Right ventricle myocardium inferior (tissue), 1 donor: ENCODE measurements at regions not wholly inside any gene's neighbourhood (a gene's known extent, or its start where the extent isn't known, plus 50 kb on each side); places are given as distances from the start of the nearest gene placed in this dataset.
"Not testable (repeated sequence)": the region's sequence is repeated elsewhere in the genome, so short reads cannot be mapped to it uniquely, and the experiment has no call there.

Experiments used
- ATAC-seq: fragments of 200-7000 bp; cut with Tn5 transposase; one replicate; pipeline ENCODE4 v1.9.1; 2020; ENCODE audit warnings: mild to moderate bottlenecking, moderate library complexity
- DNase-seq: peaks from one replicate; pipeline ENCODE4 v3.0.0; 2021; ENCODE audit errors: missing footprints
- intact Hi-C: fragments of 100-400 bp; cut with DNase I; formaldehyde crosslinking; loops from one replicate; pipeline ENCODE4 v1.11.0; 2022
- donor health status: DM: no; HTN: yes; CAD: no; lungs with severe emphysema.

GRCh38 chr20:48026981-48027592, 241.8 kb upstream of the SULF2 start:
- intact Hi-C loops, result no loop called here
- no peak for DNase-seq
- ATAC-seq, result no peak

GRCh38 chr20:48025661-48026060, 240.4 kb upstream of the SULF2 start:
- ATAC-seq (no peak), DNase-seq (no peak)
- intact Hi-C loops, result no loop called here

GRCh38 chr20:48025051-48025515, 239.8 kb upstream of the SULF2 start:
- DNase-seq, result no peak
- ATAC-seq, result no peak
- intact Hi-C loops, result no loop called here

- ATAC-seq, result no peak
- DNase-seq, result no peak
- intact Hi-C loops, result no loop called here
Measured at GRCh38 chr20:48024539-48024938, 239.3 kb upstream of the SULF2 start.

GRCh38 chr20:48020696-48021095, 235.4 kb upstream of the SULF2 start:
- ATAC-seq, DNase-seq, intact Hi-C loops: not testable (repeated sequence)

GRCh38 chr20:48019940-48020339, 234.7 kb upstream of the SULF2 start:
- no peak for DNase-seq
- intact Hi-C loops, result no loop called here
- no peak for ATAC-seq

GRCh38 chr20:48019496-48019895, 234.2 kb upstream of the SULF2 start:
- DNase-seq (no peak), ATAC-seq (no peak)
- intact Hi-C loops, result no loop called here

GRCh38 chr20:48018851-48019250, 233.6 kb upstream of the SULF2 start:
- intact Hi-C loops, ATAC-seq, DNase-seq: not testable (repeated sequence)

GRCh38 chr20:48017992-48018391, 232.7 kb upstream of the SULF2 start:
- ATAC-seq (no peak), DNase-seq (no peak)
- intact Hi-C loops, result no loop called here

GRCh38 chr20:48017509-48017908, 232.2 kb upstream of the SULF2 start:
- DNase-seq, result no peak
- intact Hi-C loops, result no loop called here
- ATAC-seq, result no peak

GRCh38 chr20:48015943-48016723, 230.9 kb upstream of the SULF2 start:
- ATAC-seq (no peak), DNase-seq (no peak)
- intact Hi-C loops, result no loop called here

GRCh38 chr20:48015141-48015910, 230.0 kb upstream of the SULF2 start:
- DNase-seq (no peak), ATAC-seq (no peak)
- intact Hi-C loops, result no loop called here

GRCh38 chr20:48012401-48012974, 227.2 kb upstream of the SULF2 start:
- intact Hi-C loops, result no loop called here
- ATAC-seq (no peak), DNase-seq (no peak)

- intact Hi-C loops, result no loop called here
- DNase-seq (no peak), ATAC-seq (no peak)
Measured at GRCh38 chr20:48011025-48011424, 225.7 kb upstream of the SULF2 start.

GRCh38 chr20:48010623-48011022, 225.3 kb upstream of the SULF2 start:
- intact Hi-C loops, result no loop called here
- DNase-seq, result no peak
- ATAC-seq, result no peak

- DNase-seq (no peak), ATAC-seq (no peak)
- intact Hi-C loops, result no loop called here
Measured at GRCh38 chr20:48008850-48009515, 223.7 kb upstream of the SULF2 start.

- no peak for ATAC-seq
- no peak for DNase-seq
- intact Hi-C loops, result no loop called here
Measured at GRCh38 chr20:48007351-48007750, 222.1 kb upstream of the SULF2 start.

GRCh38 chr20:48006036-48006833, 221.0 kb upstream of the SULF2 start:
- DNase-seq (no peak), ATAC-seq (no peak)
- intact Hi-C loops, result no loop called here
